ENCODE measurements at regions not wholly inside any gene's neighbourhood (a gene's known extent, or its start where the extent isn't known, plus 50 kb on each side); places are given as distances from the start of the nearest gene placed in this dataset.

- H3K36me3 ChIP-seq: no peaks in the 10 kb centered on the region
- no peak for TF ChIP-seq CTCF (IDR thresholded peaks at IDR 0.05)
- no peaks in the 10 kb centered on the region for H3K27me3 ChIP-seq
- no peak overlapping the region for H3K27ac ChIP-seq
- no peak overlapping the region for H3K4me3 ChIP-seq
- no peak for DNase-seq
- intact Hi-C loops (cut with DNase I): no loop called here
- peaks cover 0 to 11% of the 10 kb centered on the region in 2 donors for H3K9me3 ChIP-seq
- no peaks in the 10 kb centered on the region for H3K4me1 ChIP-seq
- ATAC-seq: no peak
Observed at GRCh38 chr2:193538061-193538460, 1343.3 kb upstream of the TMEFF2 start.

- Histone ChIP-seq H3K36me3 (no peaks in the 10 kb centered on the region), H3K27me3 (no peaks in the 10 kb centered on the region), H3K4me3 (no peak overlapping the region), H3K27ac (no peak overlapping the region), H3K4me1 (no peaks in the 10 kb centered on the region), H3K9me3 (peaks cover 0 to 11% of the 10 kb centered on the region in 2 donors)
- DNase-seq: no peak
- ATAC-seq: no peak
- TF ChIP-seq CTCF (IDR thresholded peaks at IDR 0.05): no peak
- intact Hi-C loops (cut with DNase I): no loop called here
Observed at GRCh38 chr2:193537531-193537930, 1342.8 kb upstream of the TMEFF2 start.

GRCh38 chr2:193528458-193528857 is 1333.7 kb upstream of the TMEFF2 start:
- ATAC-seq: no peak
- intact Hi-C loops (cut with DNase I): no loop called here

GRCh38 chr2:193527146-193527545 is 1332.4 kb upstream of the TMEFF2 start:
- Histone ChIP-seq H3K9me3 (peaks cover 0 to 5% of the 10 kb centered on the region in 2 donors), H3K4me3 (no peak overlapping the region), H3K27ac (no peak overlapping the region), H3K4me1 (no peaks in the 10 kb centered on the region), H3K27me3 (no peaks in the 10 kb centered on the region), H3K36me3 (no peaks in the 10 kb centered on the region)
- TF ChIP-seq CTCF (IDR thresholded peaks at IDR 0.05): no peak
- intact Hi-C loops (cut with DNase I): no loop called here
- no peak for DNase-seq
- ATAC-seq: no peak

More at GRCh38 chr2:193528458-193528857, 1333.7 kb upstream of the TMEFF2 start:
- TF ChIP-seq CTCF (IDR thresholded peaks at IDR 0.05): no peak
- Histone ChIP-seq H3K27me3 (no peaks in the 10 kb centered on the region), H3K9me3 (peaks cover 0 to 7% of the 10 kb centered on the region in 2 donors), H3K4me1 (no peaks in the 10 kb centered on the region), H3K27ac (no peak overlapping the region), H3K36me3 (no peaks in the 10 kb centered on the region), H3K4me3 (no peak overlapping the region)
- DNase-seq: no peak

GRCh38 chr2:193523662-193524061 is 1328.9 kb upstream of the TMEFF2 start:
- Histone ChIP-seq H3K4me3 (no peak overlapping the region), H3K27ac (no peak overlapping the region), H3K27me3 (no peaks in the 10 kb centered on the region), H3K36me3 (no peaks in the 10 kb centered on the region), H3K9me3 (no peaks in the 10 kb centered on the region), H3K4me1 (no peaks in the 10 kb centered on the region)
- DNase-seq (no peak), ATAC-seq (no peak)
- TF ChIP-seq CTCF (IDR thresholded peaks at IDR 0.05): no peak
- intact Hi-C loops (cut with DNase I): no loop called here

Measured in left lung (tissue), 4 donors.